ENCODE measurements at regions not wholly inside any gene's neighbourhood (a gene's known extent, or its start where the extent isn't known, plus 50 kb on each side); places are given as distances from the start of the nearest gene placed in this dataset.

GRCh38 chr2:64363140-64363539, 90.8 kb upstream of the LGALSL start:
- TF ChIP-seq FOXP2 (optimal IDR thresholded peaks at IDR 0.05; ENCODE audit: control extremely low read depth, extremely low read length, insufficient read depth) = no peak
- no peak for TF ChIP-seq EZH2 (IDR thresholded peaks at IDR 0.05)
